ENCODE measurements at regions not wholly inside any gene's neighbourhood (a gene's known extent, or its start where the extent isn't known, plus 50 kb on each side); places are given as distances from the start of the nearest gene placed in this dataset.
"Not testable (repeated sequence)": the region's sequence is repeated elsewhere in the genome, so short reads cannot be mapped to it uniquely, and the experiment has no call there.

DNA sequence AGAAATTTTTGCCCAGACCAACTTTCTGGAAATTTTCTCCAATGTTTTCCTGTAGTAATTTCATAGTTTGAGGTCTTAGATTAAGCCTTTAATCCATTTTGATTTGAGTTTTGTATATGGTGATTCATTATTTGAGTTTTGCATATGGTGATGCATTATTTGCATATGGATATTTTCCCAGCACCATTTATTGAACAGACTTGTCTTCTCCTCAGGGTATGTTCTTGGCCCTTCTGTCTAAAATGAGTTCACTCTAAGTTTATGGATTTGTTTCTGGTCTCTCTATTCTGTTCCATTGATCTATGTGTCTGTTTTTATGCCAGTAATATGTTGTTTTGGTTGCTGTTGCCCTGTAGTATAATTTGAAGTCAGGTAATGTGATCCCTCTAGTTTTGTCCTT is 139.3 kb downstream of the SLC25A46 start:
- in situ Hi-C loops (cut with HindIII; ENCODE audit: low sequenced_read_pairs): no loop called here
- H3K4me3 ChIP-seq (ENCODE audit: low read depth, low read length): no peak overlapping the region
- TF ChIP-seq, protein P1, sequence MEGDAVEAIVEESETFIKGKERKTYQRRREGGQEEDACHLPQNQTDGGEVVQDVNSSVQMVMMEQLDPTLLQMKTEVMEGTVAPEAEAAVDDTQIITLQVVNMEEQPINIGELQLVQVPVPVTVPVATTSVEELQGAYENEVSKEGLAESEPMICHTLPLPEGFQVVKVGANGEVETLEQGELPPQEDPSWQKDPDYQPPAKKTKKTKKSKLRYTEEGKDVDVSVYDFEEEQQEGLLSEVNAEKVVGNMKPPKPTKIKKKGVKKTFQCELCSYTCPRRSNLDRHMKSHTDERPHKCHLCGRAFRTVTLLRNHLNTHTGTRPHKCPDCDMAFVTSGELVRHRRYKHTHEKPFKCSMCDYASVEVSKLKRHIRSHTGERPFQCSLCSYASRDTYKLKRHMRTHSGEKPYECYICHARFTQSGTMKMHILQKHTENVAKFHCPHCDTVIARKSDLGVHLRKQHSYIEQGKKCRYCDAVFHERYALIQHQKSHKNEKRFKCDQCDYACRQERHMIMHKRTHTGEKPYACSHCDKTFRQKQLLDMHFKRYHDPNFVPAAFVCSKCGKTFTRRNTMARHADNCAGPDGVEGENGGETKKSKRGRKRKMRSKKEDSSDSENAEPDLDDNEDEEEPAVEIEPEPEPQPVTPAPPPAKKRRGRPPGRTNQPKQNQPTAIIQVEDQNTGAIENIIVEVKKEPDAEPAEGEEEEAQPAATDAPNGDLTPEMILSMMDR (IDR thresholded peaks at IDR 0.05; ENCODE audit: low read depth, low read length, missing control alignments): no peak
- no peak for DNase-seq (ENCODE audit: low read depth)

DNA sequence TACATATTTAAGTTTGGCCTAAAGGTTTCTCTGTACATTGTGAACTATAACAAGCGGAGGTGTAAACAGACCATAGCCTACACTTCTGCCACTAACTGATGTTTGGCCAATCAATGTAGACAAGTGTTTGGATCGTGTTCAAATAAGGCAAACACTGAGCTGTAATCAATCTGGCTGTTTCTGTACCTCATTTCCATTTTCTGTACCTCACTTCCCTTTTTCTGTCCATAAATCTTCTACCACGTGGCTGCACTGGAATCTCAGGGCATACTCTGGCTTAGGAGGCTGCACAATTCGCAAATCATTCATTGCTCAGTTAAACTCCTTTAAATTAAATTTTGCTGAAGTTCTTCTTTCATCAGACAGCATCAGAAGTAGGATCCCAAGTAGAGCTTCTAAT is 140.9 kb downstream of the SLC25A46 start:
- no peak for DNase-seq (ENCODE audit: low read depth)
- no peak overlapping the region for H3K4me3 ChIP-seq (ENCODE audit: low read depth, low read length)
- in situ Hi-C loops (cut with HindIII; ENCODE audit: low sequenced_read_pairs): no loop called here
- TF ChIP-seq, protein P1 (IDR thresholded peaks at IDR 0.05; ENCODE audit: low read depth, low read length, missing control alignments): no peak

GRCh38 chr5:110880413-110880812 is 141.6 kb downstream of the SLC25A46 start:
- TF ChIP-seq, protein P1 (IDR thresholded peaks at IDR 0.05; ENCODE audit: low read depth, low read length, missing control alignments): no peak
- in situ Hi-C loops (cut with HindIII; ENCODE audit: low sequenced_read_pairs): no loop called here
- DNase-seq (ENCODE audit: low read depth): peak; percentile 88
- no peak overlapping the region for H3K4me3 ChIP-seq (ENCODE audit: low read depth, low read length)

DNA sequence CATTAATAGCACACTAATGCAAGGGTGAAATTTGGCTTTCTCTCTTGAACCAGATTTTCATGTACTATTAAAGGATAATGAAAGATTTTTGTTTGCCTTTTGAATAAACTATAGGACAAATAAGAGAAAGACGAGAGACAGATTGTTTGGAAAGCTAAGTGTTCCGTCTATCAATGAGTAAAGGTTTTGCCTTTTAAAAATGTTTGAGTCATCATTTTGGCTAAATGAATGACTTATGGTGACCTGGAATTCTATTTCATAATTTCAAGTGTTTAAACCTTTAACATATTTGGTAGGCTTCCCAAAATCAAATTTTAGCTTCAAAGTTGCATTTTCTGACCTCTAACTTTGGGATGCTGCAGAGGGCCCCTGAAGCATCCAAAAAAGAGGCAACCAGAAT is 145.2 kb downstream of the SLC25A46 start:
- TF ChIP-seq, protein P1 (IDR thresholded peaks at IDR 0.05; ENCODE audit: low read depth, low read length, missing control alignments): no peak
- H3K4me3 ChIP-seq (ENCODE audit: low read depth, low read length): no peak overlapping the region
- in situ Hi-C loops (cut with HindIII; ENCODE audit: low sequenced_read_pairs): no loop called here
- DNase-seq (ENCODE audit: low read depth): no peak

DNA sequence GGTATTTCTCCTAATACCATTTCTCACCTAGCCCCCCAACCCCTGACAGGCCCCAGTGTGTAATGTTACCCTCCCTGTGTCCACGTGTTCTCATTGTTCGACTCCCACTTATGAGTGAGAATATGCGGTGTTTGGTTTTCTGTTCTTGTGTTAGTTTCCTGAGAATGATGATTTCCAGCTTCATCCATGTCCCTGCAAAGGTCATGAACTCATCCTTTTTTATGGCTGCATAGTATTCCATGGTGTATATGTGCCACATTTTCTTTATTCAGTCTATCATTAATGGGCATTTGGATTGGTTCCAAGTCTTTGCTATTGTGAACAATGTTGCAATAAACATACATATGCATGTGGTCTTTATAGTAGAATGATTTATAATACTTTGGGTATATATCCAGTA is 148.4 kb downstream of the SLC25A46 start:
- H3K4me3 ChIP-seq (ENCODE audit: low read depth, low read length); in situ Hi-C loops (cut with HindIII; ENCODE audit: low sequenced_read_pairs); DNase-seq (ENCODE audit: low read depth): not testable (repeated sequence)

- DNase-seq (ENCODE audit: low read depth); H3K4me3 ChIP-seq (ENCODE audit: low read depth, low read length); in situ Hi-C loops (cut with HindIII; ENCODE audit: low sequenced_read_pairs): not testable (repeated sequence)
Measured at GRCh38 chr5:110893854-110894483, 155.2 kb downstream of the SLC25A46 start.

DNA sequence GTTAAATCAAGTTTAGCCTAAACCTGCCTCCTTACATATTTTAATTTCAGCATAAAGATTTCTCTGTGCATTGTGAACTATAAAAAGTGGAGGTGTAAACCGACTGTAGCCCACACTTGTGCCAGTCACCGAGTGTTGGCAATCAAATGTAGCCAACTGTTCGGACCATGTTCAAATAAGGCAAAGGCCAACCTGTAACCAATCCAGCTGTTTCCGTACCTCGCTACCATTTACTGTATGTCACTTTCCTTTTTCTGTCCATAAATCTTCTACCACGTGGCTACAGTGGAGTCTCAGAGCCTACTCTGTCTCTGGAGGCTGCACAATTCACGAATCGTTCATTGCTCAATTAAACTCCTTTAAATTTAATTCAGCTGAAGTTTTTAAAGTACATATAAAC is 156.0 kb downstream of the SLC25A46 start:
- TF ChIP-seq, protein P1 (IDR thresholded peaks at IDR 0.05; ENCODE audit: low read depth, low read length, missing control alignments): no peak
- DNase-seq (ENCODE audit: low read depth): no peak
- in situ Hi-C loops (cut with HindIII; ENCODE audit: low sequenced_read_pairs): no loop called here
- no peak overlapping the region for H3K4me3 ChIP-seq (ENCODE audit: low read depth, low read length)

GRCh38 chr5:110896901-110897300 is 158.1 kb downstream of the SLC25A46 start:
- no peak for DNase-seq (ENCODE audit: low read depth)
- in situ Hi-C loops (cut with HindIII; ENCODE audit: low sequenced_read_pairs): no loop called here
- TF ChIP-seq, protein P1 (IDR thresholded peaks at IDR 0.05; ENCODE audit: low read depth, low read length, missing control alignments): no peak
- H3K4me3 ChIP-seq (ENCODE audit: low read depth, low read length): no peak overlapping the region
